HepG2 (cell line): ENCODE measurements at regions not wholly inside any gene's neighbourhood (a gene's known extent, or its start where the extent isn't known, plus 50 kb on each side); places are given as distances from the start of the nearest gene placed in this dataset.
A peak's percentile ranks its signal among the peaks of the same experiment; 100 is the strongest.

Source experiments
- ATAD3A ChIP-seq: sonication (generic); formaldehyde crosslinking; IDR thresholded peaks from 2 replicates; pipeline ENCODE4 v1.4.0; 2020; ENCODE audit warnings: missing genetic modification reagents
- EP300 ChIP-seq, 3 experiments: sonication (generic) in 1 of 3; formaldehyde crosslinking in 1 of 3; IDR thresholded peaks; 2 replicates each; pipeline versions ENCODE4 v1.5.1 to v1.6.1; 2011 to 2020; ENCODE audit warnings: low read depth in 2 of 3, low read length in 2 of 3, borderline replicate concordance in 1 of 3, improper control_type of control experiment in 1 of 3, mild to moderate bottlenecking in 1 of 3, missing genetic modification reagents in 1 of 3, moderate library complexity in 1 of 3
- ERF ChIP-seq: IDR thresholded peaks from 2 replicates; pipeline ENCODE4 v1.6.1; 2018; ENCODE audit warnings: missing biosample characterization, missing genetic modification reagents
- FIP1L1 ChIP-seq: fragments of 200-400 bp; formaldehyde crosslinking; IDR thresholded peaks from 2 replicates; pipeline ENCODE4 v1.6.1; 2018; ENCODE audit warnings: low read depth, mild to moderate bottlenecking, low read length, moderate library complexity, borderline replicate concordance; ENCODE audit not compliant: insufficient read depth
- HNF4A ChIP-seq: sonication (generic); formaldehyde crosslinking; IDR thresholded peaks from 2 replicates; pipeline ENCODE4 v1.4.0; 2020; ENCODE audit warnings: missing genetic modification reagents
- HOXA7 ChIP-seq: sonication (generic); formaldehyde crosslinking; IDR thresholded peaks from 2 replicates; pipeline ENCODE4 v1.8.1; 2022; ENCODE audit warnings: mild to moderate bottlenecking, missing genetic modification reagents, moderate library complexity
- KDM5A ChIP-seq: fragments of 200-600 bp; sonication (generic); IDR thresholded peaks from 2 replicates; pipeline ENCODE4 v1.7.0; 2018; ENCODE audit warnings: antibody characterized with exemption, mild to moderate bottlenecking, low read length, borderline replicate concordance
- LCORL ChIP-seq, 2 experiments: fragments of 450-650 bp in 1 of 2; sonication (generic) in 1 of 2; formaldehyde crosslinking in 1 of 2; IDR thresholded peaks; 2 replicates each; pipeline versions ENCODE4 v1.5.0 to v1.6.1; 2017 to 2020; ENCODE audit warnings: antibody characterized with exemption in 1 of 2, missing genetic modification reagents in 1 of 2
- MED1 ChIP-seq: sonication (generic); formaldehyde crosslinking; IDR thresholded peaks from 2 replicates; pipeline ENCODE4 v1.4.0; 2020; ENCODE audit warnings: missing genetic modification reagents
- RELA ChIP-seq: sonication (generic); formaldehyde crosslinking; IDR thresholded peaks from 2 replicates; pipeline ENCODE4 v1.4.0; 2020; ENCODE audit warnings: missing genetic modification reagents
- RFX3 ChIP-seq: IDR thresholded peaks from 2 replicates; pipeline ENCODE4 v1.6.1; 2016; ENCODE audit warnings: missing biosample characterization, missing genetic modification reagents
- SAFB2 ChIP-seq: sonication (generic); formaldehyde crosslinking; IDR thresholded peaks from 2 replicates; pipeline ENCODE4 v1.5.1; 2020; ENCODE audit warnings: missing genetic modification reagents, low read depth, mild to moderate bottlenecking, borderline replicate concordance
- SCMH1 ChIP-seq: sonication (generic); formaldehyde crosslinking; IDR thresholded peaks from 2 replicates; pipeline ENCODE4 v1.9.0; 2021; ENCODE audit warnings: missing genetic modification reagents, mild to moderate bottlenecking, borderline replicate concordance
- SIX1 ChIP-seq: sonication (generic); formaldehyde crosslinking; IDR thresholded peaks from 2 replicates; pipeline ENCODE4 v1.4.0; 2020; ENCODE audit warnings: missing genetic modification reagents, borderline replicate concordance
- SMARCE1 ChIP-seq: fragments of 450-650 bp; IDR thresholded peaks from 2 replicates; pipeline ENCODE4 v1.6.1; 2017; ENCODE audit warnings: borderline replicate concordance
- SRSF9 ChIP-seq: fragments of 200-400 bp; formaldehyde crosslinking; IDR thresholded peaks from 2 replicates; pipeline ENCODE4 v1.6.1; 2018; ENCODE audit warnings: borderline replicate concordance, mild to moderate bottlenecking, low read depth, low read length; ENCODE audit not compliant: insufficient read depth, poor library complexity, severe bottlenecking
- XRCC5 ChIP-seq: fragments of 200-400 bp; formaldehyde crosslinking; optimal IDR thresholded peaks from 2 replicates; pipeline ENCODE3; 2017; ENCODE audit warnings: mild to moderate bottlenecking, low read length
- ZNF225 ChIP-seq: sonication (generic); formaldehyde crosslinking; IDR thresholded peaks from 2 replicates; pipeline ENCODE4 v1.4.0; 2020; ENCODE audit warnings: mild to moderate bottlenecking, missing genetic modification reagents
- ZNF253 ChIP-seq: sonication (generic); formaldehyde crosslinking; IDR thresholded peaks from 2 replicates; pipeline ENCODE4 v1.8.0; 2022; ENCODE audit warnings: mild to moderate bottlenecking, missing genetic modification reagents, borderline replicate concordance
- ZNF589 ChIP-seq: sonication (generic); formaldehyde crosslinking; conservative IDR thresholded peaks from 2 replicates; pipeline ENCODE4 v1.8.0; 2022; ENCODE audit warnings: mild to moderate bottlenecking, moderate library complexity, missing genetic modification reagents
- ZNF766 ChIP-seq: sonication (generic); formaldehyde crosslinking; IDR thresholded peaks from 2 replicates; pipeline ENCODE4 v1.5.0; 2020; ENCODE audit warnings: missing genetic modification reagents, borderline replicate concordance
- TF ChIP-seq, protein P1 (sequence below): sonication (generic); formaldehyde crosslinking; IDR thresholded peaks from 2 replicates; pipeline ENCODE4 v1.5.1; 2020; ENCODE audit warnings: mild to moderate bottlenecking, missing genetic modification reagents, borderline replicate concordance
- TF ChIP-seq, protein P2 (sequence below): sonication (generic); formaldehyde crosslinking; IDR thresholded peaks from 2 replicates; pipeline ENCODE4 v1.4.0; 2020; ENCODE audit warnings: mild to moderate bottlenecking, missing genetic modification reagents
- TF ChIP-seq, protein P3 (sequence below): sonication (generic); formaldehyde crosslinking; IDR thresholded peaks from 2 replicates; pipeline ENCODE4 v1.5.0; 2020; ENCODE audit warnings: missing genetic modification reagents

DNA sequence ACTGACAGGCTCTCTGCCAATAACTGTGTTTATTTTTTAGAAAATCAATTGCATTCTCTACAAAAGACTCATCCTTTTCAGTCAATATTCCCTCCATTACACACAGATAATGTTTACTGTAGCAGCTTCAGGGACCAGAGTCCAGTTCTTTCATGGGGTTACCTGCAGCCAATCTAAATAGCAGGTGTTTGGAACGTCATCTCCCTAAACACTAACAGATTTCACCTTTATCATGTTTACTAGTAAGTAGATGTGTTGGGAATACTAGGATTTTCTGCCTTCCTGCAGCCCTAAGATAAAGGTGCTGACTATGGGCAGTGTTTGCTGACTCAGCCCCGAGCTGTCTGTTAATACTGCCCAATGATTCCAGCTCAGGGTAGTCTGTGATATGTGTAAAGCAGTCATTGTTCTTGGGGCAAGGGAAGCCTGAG, 447.0 kb downstream of the KIF4B start (continued):
- TF ChIP-seq, protein P1, sequence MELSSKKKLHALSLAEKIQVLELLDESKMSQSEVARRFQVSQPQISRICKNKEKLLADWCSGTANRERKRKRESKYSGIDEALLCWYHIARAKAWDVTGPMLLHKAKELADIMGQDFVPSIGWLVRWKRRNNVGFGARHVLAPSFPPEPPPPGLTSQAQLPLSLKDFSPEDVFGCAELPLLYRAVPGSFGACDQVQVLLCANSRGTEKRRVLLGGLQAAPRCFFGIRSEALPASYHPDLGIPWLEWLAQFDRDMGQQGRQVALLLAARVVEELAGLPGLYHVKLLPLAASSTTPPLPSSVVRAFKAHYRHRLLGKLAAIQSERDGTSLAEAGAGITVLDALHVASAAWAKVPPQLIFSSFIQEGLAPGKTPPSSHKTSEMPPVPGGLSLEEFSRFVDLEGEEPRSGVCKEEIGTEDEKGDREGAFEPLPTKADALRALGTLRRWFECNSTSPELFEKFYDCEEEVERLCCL (CRISPR knock-in tag): no peak
- TF ChIP-seq MED1 (CRISPR knock-in tag) (peak; percentile 81), SIX1 (CRISPR knock-in tag) (peak; percentile 45; the same call in 1 of the 2 replicates), ZNF766 (CRISPR knock-in tag) (no peak), EP300 (IDR thresholded peaks at IDR 0.05; ENCODE audit: low read depth in 2 of 2, low read length in 2 of 2) (peak in 1 of 2 experiments; percentile 93; a peak in 3 of 4 replicates), EP300 (CRISPR knock-in tag; IDR thresholded peaks at IDR 0.05; ENCODE audit: borderline replicate concordance) (peak; percentile 76; the same call in 1 of the 2 replicates), SRSF9 (no peak), ZNF225 (CRISPR knock-in tag) (no peak), XRCC5 (peak; percentile 38), KDM5A (no peak), SMARCE1 (peak; percentile 98), ERF (CRISPR knock-in tag) (no peak), FIP1L1 (no peak), HOXA7 (no peak), ZNF253 (CRISPR knock-in tag) (no peak), SAFB2 (CRISPR knock-in tag) (no peak), RFX3 (no peak), LCORL (IDR thresholded peaks at IDR 0.05) (peak; percentile 73; the same call in 1 of the 2 replicates), LCORL (CRISPR knock-in tag; IDR thresholded peaks at IDR 0.05) (peak; percentile 60; the same call in 1 of the 2 replicates), ATAD3A (CRISPR knock-in tag) (no peak), ZNF589 (0 out of 2 replicates have a peak, but pooled peaks have one; percentile 62), HNF4A (CRISPR knock-in tag) (peak; percentile 94), SCMH1 (no peak), RELA (CRISPR knock-in tag) (no peak)
- TF ChIP-seq, protein P2, sequence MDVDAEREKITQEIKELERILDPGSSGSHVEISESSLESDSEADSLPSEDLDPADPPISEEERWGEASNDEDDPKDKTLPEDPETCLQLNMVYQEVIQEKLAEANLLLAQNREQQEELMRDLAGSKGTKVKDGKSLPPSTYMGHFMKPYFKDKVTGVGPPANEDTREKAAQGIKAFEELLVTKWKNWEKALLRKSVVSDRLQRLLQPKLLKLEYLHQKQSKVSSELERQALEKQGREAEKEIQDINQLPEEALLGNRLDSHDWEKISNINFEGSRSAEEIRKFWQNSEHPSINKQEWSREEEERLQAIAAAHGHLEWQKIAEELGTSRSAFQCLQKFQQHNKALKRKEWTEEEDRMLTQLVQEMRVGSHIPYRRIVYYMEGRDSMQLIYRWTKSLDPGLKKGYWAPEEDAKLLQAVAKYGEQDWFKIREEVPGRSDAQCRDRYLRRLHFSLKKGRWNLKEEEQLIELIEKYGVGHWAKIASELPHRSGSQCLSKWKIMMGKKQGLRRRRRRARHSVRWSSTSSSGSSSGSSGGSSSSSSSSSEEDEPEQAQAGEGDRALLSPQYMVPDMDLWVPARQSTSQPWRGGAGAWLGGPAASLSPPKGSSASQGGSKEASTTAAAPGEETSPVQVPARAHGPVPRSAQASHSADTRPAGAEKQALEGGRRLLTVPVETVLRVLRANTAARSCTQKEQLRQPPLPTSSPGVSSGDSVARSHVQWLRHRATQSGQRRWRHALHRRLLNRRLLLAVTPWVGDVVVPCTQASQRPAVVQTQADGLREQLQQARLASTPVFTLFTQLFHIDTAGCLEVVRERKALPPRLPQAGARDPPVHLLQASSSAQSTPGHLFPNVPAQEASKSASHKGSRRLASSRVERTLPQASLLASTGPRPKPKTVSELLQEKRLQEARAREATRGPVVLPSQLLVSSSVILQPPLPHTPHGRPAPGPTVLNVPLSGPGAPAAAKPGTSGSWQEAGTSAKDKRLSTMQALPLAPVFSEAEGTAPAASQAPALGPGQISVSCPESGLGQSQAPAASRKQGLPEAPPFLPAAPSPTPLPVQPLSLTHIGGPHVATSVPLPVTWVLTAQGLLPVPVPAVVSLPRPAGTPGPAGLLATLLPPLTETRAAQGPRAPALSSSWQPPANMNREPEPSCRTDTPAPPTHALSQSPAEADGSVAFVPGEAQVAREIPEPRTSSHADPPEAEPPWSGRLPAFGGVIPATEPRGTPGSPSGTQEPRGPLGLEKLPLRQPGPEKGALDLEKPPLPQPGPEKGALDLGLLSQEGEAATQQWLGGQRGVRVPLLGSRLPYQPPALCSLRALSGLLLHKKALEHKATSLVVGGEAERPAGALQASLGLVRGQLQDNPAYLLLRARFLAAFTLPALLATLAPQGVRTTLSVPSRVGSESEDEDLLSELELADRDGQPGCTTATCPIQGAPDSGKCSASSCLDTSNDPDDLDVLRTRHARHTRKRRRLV: no peak
- TF ChIP-seq, protein P3, sequence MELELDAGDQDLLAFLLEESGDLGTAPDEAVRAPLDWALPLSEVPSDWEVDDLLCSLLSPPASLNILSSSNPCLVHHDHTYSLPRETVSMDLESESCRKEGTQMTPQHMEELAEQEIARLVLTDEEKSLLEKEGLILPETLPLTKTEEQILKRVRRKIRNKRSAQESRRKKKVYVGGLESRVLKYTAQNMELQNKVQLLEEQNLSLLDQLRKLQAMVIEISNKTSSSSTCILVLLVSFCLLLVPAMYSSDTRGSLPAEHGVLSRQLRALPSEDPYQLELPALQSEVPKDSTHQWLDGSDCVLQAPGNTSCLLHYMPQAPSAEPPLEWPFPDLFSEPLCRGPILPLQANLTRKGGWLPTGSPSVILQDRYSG (CRISPR knock-in tag): no peak
